ENCODE measurements at regions not wholly inside any gene's neighbourhood (a gene's known extent, or its start where the extent isn't known, plus 50 kb on each side); places are given as distances from the start of the nearest gene placed in this dataset.
"Not testable (repeated sequence)": the region's sequence is repeated elsewhere in the genome, so short reads cannot be mapped to it uniquely, and the experiment has no call there.

- TF ChIP-seq EZH2 (IDR thresholded peaks at IDR 0.05; ENCODE audit: borderline replicate concordance, low read depth, low read length, severe bottlenecking); CTCF (IDR thresholded peaks at IDR 0.05; ENCODE audit: extremely low read depth in 1 of 2, insufficient read depth in 1 of 2, low read depth in 1 of 2, low read length in 2 of 2); MAX (IDR thresholded peaks at IDR 0.05; ENCODE audit: insufficient read depth, insufficient read length); POLR2AphosphoS5 (IDR thresholded peaks at IDR 0.05; ENCODE audit: insufficient read depth, low read depth, low read length); POLR2A (IDR thresholded peaks at IDR 0.05; ENCODE audit: low read depth, low read length); FOS (IDR thresholded peaks at IDR 0.05; ENCODE audit: borderline replicate concordance, insufficient read depth, low read length); GATA2 (IDR thresholded peaks at IDR 0.05; ENCODE audit: insufficient read depth, insufficient read length, low read depth, low read length); JUN (IDR thresholded peaks at IDR 0.05; ENCODE audit: borderline replicate concordance, insufficient read depth, insufficient read length, low read depth); MYC (IDR thresholded peaks at IDR 0.05; ENCODE audit: low read depth, low read length): not testable (repeated sequence)
Observed at GRCh38 chr20:29122784-29123183, 2134.7 kb upstream of the DEFB115 start.

All from endothelial cell of umbilical vein (primary cell).